ENCODE measurements at regions not wholly inside any gene's neighbourhood (a gene's known extent, or its start where the extent isn't known, plus 50 kb on each side); places are given as distances from the start of the nearest gene placed in this dataset.

DNA sequence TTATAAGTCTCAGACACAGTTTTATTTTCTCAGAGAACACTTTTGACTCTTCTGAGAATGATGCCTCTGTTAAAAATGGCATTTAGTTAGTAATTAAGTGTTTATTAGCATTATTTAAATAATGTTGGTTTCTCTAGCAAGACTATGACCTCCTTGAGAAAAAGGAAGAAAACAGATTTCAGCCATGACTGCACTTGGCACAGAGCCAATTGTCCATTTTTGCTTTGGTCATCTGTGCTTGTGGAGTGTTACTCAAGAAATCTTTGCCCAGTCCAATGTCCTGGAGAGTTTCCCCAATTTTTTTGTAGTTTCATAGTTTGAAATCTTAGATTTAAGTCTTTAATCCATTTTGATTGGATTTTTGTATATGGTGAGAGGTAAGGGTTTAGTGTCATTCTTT lies 1229.4 kb upstream of the FAM98A start:
- DNase-seq (ENCODE audit: low spot score) = no peak
- TF ChIP-seq, protein P1, sequence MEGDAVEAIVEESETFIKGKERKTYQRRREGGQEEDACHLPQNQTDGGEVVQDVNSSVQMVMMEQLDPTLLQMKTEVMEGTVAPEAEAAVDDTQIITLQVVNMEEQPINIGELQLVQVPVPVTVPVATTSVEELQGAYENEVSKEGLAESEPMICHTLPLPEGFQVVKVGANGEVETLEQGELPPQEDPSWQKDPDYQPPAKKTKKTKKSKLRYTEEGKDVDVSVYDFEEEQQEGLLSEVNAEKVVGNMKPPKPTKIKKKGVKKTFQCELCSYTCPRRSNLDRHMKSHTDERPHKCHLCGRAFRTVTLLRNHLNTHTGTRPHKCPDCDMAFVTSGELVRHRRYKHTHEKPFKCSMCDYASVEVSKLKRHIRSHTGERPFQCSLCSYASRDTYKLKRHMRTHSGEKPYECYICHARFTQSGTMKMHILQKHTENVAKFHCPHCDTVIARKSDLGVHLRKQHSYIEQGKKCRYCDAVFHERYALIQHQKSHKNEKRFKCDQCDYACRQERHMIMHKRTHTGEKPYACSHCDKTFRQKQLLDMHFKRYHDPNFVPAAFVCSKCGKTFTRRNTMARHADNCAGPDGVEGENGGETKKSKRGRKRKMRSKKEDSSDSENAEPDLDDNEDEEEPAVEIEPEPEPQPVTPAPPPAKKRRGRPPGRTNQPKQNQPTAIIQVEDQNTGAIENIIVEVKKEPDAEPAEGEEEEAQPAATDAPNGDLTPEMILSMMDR (IDR thresholded peaks at IDR 0.05; ENCODE audit: extremely low read depth, missing control alignments) = no peak

DNA sequence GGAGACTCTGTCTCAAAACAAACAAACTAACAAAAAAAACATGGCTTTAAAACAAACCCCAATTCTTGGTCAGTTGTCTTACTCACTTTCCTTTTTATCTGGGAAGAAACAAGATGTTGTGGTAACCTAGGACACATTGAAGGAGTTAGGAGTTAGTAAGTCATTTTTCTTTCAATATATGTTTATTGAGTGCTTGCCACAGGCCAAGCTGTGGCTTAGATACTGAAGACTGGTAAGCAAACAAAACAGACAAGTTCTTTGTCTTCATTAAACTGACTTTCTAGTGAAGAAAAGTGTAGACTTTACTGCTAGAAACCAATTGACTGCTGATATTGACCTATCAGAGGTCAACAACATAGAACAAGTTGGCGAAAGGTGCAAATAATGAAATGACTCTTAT lies 1228.3 kb upstream of the FAM98A start:
- TF ChIP-seq, protein P1 (IDR thresholded peaks at IDR 0.05; ENCODE audit: extremely low read depth, missing control alignments) = no peak
- DNase-seq (ENCODE audit: low spot score) = no peak

DNA sequence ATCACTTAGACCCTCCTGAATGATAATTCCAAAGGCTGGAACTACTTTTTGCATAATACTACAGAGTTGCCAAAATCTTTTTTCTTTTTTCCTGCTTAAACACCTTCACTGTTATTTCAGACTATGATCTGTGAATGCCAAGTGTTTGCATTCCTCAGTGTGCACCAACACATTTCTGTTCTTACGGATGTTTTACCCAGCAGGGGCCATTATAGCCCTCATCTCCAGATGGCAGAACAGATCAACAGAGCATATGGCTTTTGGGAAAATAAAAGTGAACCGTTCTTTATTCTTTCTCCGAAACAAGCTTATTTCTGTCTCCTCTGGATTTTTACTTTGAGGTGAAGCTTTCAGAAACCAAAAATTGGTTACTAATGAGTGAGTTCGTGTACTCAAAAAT lies 1226.6 kb upstream of the FAM98A start:
- TF ChIP-seq, protein P1 (IDR thresholded peaks at IDR 0.05; ENCODE audit: extremely low read depth, missing control alignments) = no peak
- DNase-seq (ENCODE audit: low spot score) = no peak

DNA sequence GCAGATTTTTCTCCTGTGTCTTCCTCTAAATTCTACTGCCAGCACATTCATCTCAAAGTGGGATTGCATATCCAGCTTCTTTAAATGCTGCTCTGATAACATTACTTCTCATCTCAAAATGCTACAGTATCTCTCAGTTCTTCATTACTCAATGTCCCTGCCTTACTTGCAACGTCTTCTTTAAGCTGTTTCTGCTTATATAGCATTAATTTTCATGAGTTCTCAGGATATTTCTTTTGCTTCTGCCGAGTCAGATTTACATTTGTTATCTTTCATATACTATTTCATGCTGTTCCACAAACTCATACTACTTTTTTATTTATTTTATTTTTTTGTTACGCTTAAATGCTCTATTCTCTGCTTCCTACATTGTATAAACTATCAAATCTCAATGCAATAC lies 1223.5 kb upstream of the FAM98A start:
- DNase-seq (ENCODE audit: low spot score) = no peak
- TF ChIP-seq, protein P1 (IDR thresholded peaks at IDR 0.05; ENCODE audit: extremely low read depth, missing control alignments) = no peak

DNA sequence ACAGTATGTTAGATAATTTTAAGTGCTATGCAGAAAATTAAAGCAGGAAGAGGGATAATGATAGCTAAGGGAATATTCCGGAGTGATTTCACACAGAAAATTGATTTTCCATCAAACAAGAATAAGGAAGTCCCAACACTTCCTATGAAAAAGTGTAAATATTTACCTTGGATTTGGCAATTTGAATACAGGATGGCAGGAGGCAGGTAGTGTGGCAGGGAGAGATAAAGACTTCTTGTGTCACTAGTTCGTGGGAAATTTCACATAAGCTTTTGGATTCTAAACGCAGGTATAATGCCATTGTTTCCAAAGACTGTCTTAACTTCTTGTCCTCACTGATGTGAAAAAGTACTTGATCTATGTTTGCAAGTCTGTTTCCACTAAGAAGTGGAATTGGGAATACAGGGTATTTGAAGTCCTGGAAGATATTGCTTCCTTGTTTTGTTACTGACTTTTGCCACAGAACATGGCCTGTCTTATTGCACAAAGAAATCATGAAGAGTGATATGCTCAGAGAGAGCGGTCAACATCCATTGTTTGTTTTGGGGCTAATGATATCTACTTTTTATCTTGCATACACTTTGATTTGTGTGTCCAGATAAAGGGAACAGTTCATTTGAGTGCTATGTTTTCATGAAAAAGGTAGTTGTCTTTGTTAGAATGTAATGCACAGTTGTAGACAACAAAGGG lies 1216.1 kb upstream of the FAM98A start:
- no peak for DNase-seq (ENCODE audit: low spot score)
- TF ChIP-seq, protein P1 (IDR thresholded peaks at IDR 0.05; ENCODE audit: extremely low read depth, missing control alignments) = no peak

DNA sequence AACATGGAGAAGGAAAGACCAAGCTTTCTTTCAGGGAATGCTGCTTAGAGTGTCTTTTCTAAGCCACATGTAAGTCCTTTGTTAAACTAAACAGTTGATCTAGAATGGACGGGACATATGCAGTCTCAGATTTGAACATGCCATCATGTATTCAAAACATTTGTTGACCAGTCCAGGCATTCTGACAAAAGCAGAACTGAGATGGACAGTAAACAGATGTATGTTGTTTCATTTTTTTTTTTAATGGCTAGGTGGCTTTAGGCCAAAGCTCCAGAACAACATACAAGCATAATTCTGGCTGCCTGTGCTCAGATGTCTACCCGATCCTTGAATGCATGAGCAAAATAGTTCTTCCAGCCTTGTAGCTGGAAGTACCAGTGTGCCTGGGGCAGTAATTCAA lies 1211.4 kb upstream of the FAM98A start:
- TF ChIP-seq, protein P1 (IDR thresholded peaks at IDR 0.05; ENCODE audit: extremely low read depth, missing control alignments) = no peak
- DNase-seq (ENCODE audit: low spot score) = no peak

DNA sequence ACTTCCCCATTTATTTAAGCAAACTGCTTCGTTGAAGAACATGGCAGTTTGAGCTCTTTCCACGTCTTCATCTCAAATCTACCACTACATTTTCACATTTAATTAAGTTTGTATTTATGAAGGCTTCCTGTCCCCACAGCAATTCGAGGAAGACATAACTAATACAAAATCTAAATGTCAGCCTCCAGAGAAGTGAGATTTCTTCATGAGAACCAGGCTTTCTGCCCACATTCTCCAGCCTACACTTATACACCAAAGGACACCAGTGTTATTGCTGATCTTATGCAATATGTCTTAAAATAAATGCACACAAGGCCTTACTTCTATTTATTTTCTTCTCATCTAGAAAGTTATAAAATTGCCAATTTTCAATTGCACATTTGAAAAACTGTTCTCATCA lies 1209.3 kb upstream of the FAM98A start:
- DNase-seq (ENCODE audit: low spot score) = no peak
- TF ChIP-seq, protein P1 (IDR thresholded peaks at IDR 0.05; ENCODE audit: extremely low read depth, missing control alignments) = no peak
